ENCODE measurements at regions not wholly inside any gene's neighbourhood (a gene's known extent, or its start where the extent isn't known, plus 50 kb on each side); places are given as distances from the start of the nearest gene placed in this dataset.

DNA sequence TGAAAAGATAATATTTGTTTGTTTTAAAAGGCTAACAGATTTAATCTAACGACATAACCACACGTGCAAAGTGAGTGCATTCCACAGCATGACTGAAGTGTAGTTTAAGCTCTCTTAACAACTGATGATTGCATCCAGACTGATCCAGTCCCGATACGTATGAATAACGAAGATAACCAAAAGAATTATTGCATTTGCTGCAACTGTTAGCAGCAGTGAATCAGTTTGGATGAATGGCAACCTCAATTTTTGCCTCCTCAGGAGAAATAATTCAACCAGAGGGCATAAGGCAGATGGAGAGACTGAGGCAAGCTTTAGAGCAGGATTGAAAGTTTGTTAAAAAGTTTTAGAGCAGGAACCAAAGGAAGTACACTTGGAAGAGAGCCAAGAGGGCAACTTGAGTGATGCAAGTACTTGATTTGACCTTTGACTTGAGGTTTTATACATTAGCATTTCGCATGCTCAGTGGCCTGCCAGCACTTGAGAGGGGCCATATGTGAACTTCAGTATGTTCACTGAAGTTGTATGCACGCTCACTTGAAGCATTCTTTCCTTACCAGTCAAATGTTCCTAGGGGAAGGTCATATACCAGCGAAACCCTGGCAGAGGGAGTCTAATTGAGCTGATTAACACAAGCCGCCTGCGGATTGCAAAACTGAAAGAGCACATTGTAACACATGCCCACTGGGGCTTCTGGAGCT, 835.0 kb upstream of the PCDH20 start:
- TF ChIP-seq BACH2 (CRISPR knock-in tag; IDR thresholded peaks at IDR 0.05; ENCODE audit: borderline replicate concordance) (no peak), PPARA (CRISPR knock-in tag; IDR thresholded peaks at IDR 0.05; ENCODE audit: borderline replicate concordance) (no peak), ZNF565 (CRISPR knock-in tag; conservative IDR thresholded peaks at IDR 0.05; ENCODE audit: low read depth) (no peak), OSR1 (CRISPR knock-in tag; IDR thresholded peaks at IDR 0.05) (no peak), GLIS3 (CRISPR knock-in tag; IDR thresholded peaks at IDR 0.05) (0 out of 2 replicates have a peak, but pooled peaks have one; percentile 47), ZFP30 (CRISPR knock-in tag; IDR thresholded peaks at IDR 0.05) (no peak), ZNF8 (CRISPR knock-in tag; IDR thresholded peaks at IDR 0.05) (no peak), ARNTL (CRISPR knock-in tag; IDR thresholded peaks at IDR 0.05; ENCODE audit: borderline replicate concordance, low read depth) (no peak), TCF4 (CRISPR knock-in tag; IDR thresholded peaks at IDR 0.05; ENCODE audit: borderline replicate concordance) (peak; percentile 38; the same call in 1 of the 2 replicates), ESRRG (CRISPR knock-in tag; IDR thresholded peaks at IDR 0.05) (no peak), ISL1 (CRISPR knock-in tag; IDR thresholded peaks at IDR 0.05) (peak; percentile 93), RARB (CRISPR knock-in tag; IDR thresholded peaks at IDR 0.05) (no peak), TOX (CRISPR knock-in tag; IDR thresholded peaks at IDR 0.05; ENCODE audit: borderline replicate concordance) (no peak), ZC3H10 (CRISPR knock-in tag; IDR thresholded peaks at IDR 0.05) (no peak), ZNF70 (CRISPR knock-in tag; IDR thresholded peaks at IDR 0.05) (no peak), CSDC2 (CRISPR knock-in tag; IDR thresholded peaks at IDR 0.05) (no peak)
- TF ChIP-seq, protein P1, sequence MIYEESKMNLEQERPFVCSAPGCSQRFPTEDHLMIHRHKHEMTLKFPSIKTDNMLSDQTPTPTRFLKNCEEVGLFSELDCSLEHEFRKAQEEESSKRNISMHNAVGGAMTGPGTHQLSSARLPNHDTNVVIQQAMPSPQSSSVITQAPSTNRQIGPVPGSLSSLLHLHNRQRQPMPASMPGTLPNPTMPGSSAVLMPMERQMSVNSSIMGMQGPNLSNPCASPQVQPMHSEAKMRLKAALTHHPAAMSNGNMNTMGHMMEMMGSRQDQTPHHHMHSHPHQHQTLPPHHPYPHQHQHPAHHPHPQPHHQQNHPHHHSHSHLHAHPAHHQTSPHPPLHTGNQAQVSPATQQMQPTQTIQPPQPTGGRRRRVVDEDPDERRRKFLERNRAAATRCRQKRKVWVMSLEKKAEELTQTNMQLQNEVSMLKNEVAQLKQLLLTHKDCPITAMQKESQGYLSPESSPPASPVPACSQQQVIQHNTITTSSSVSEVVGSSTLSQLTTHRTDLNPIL (CRISPR knock-in tag; IDR thresholded peaks at IDR 0.05; ENCODE audit: low read depth) = no peak
- TF ChIP-seq, protein P2, sequence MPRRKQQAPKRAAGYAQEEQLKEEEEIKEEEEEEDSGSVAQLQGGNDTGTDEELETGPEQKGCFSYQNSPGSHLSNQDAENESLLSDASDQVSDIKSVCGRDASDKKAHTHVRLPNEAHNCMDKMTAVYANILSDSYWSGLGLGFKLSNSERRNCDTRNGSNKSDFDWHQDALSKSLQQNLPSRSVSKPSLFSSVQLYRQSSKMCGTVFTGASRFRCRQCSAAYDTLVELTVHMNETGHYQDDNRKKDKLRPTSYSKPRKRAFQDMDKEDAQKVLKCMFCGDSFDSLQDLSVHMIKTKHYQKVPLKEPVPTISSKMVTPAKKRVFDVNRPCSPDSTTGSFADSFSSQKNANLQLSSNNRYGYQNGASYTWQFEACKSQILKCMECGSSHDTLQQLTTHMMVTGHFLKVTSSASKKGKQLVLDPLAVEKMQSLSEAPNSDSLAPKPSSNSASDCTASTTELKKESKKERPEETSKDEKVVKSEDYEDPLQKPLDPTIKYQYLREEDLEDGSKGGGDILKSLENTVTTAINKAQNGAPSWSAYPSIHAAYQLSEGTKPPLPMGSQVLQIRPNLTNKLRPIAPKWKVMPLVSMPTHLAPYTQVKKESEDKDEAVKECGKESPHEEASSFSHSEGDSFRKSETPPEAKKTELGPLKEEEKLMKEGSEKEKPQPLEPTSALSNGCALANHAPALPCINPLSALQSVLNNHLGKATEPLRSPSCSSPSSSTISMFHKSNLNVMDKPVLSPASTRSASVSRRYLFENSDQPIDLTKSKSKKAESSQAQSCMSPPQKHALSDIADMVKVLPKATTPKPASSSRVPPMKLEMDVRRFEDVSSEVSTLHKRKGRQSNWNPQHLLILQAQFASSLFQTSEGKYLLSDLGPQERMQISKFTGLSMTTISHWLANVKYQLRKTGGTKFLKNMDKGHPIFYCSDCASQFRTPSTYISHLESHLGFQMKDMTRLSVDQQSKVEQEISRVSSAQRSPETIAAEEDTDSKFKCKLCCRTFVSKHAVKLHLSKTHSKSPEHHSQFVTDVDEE (CRISPR knock-in tag; IDR thresholded peaks at IDR 0.05) = 0 out of 2 replicates have a peak, but pooled peaks have one; percentile 30
- TF ChIP-seq, protein P3, sequence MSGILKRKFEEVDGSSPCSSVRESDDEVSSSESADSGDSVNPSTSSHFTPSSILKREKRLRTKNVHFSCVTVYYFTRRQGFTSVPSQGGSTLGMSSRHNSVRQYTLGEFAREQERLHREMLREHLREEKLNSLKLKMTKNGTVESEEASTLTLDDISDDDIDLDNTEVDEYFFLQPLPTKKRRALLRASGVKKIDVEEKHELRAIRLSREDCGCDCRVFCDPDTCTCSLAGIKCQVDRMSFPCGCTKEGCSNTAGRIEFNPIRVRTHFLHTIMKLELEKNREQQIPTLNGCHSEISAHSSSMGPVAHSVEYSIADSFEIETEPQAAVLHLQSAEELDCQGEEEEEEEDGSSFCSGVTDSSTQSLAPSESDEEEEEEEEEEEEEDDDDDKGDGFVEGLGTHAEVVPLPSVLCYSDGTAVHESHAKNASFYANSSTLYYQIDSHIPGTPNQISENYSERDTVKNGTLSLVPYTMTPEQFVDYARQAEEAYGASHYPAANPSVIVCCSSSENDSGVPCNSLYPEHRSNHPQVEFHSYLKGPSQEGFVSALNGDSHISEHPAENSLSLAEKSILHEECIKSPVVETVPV (CRISPR knock-in tag; IDR thresholded peaks at IDR 0.05) = no peak
- TF ChIP-seq, protein P4, sequence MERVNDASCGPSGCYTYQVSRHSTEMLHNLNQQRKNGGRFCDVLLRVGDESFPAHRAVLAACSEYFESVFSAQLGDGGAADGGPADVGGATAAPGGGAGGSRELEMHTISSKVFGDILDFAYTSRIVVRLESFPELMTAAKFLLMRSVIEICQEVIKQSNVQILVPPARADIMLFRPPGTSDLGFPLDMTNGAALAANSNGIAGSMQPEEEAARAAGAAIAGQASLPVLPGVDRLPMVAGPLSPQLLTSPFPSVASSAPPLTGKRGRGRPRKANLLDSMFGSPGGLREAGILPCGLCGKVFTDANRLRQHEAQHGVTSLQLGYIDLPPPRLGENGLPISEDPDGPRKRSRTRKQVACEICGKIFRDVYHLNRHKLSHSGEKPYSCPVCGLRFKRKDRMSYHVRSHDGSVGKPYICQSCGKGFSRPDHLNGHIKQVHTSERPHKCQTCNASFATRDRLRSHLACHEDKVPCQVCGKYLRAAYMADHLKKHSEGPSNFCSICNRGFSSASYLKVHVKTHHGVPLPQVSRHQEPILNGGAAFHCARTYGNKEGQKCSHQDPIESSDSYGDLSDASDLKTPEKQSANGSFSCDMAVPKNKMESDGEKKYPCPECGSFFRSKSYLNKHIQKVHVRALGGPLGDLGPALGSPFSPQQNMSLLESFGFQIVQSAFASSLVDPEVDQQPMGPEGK (CRISPR knock-in tag; IDR thresholded peaks at IDR 0.05; ENCODE audit: borderline replicate concordance) = no peak
- no peak for ATAC-seq

DNA sequence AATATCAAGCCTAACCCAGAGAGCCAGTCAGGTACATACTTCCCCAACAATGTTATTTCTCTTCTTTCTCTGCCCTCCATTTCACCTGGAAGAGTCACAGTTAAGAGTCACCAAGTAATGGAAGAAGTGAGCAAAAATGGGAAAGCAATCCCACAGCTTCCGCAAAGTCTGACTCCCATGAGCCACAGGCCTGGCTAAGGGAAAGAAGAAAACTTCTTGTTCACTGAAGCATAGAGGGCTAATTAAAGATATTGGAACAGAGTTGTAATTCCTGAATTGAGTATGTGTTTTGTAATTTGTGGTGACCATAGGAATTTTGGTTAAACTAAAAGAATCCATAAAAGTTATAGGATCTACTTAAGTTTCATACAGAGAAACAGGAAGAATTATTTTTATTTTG, 830.9 kb upstream of the PCDH20 start:
- no peak for ATAC-seq
- TF ChIP-seq RARB (CRISPR knock-in tag; IDR thresholded peaks at IDR 0.05) (no peak), ARNTL (CRISPR knock-in tag; IDR thresholded peaks at IDR 0.05; ENCODE audit: borderline replicate concordance, low read depth) (no peak), ZNF70 (CRISPR knock-in tag; IDR thresholded peaks at IDR 0.05) (no peak), BACH2 (CRISPR knock-in tag; IDR thresholded peaks at IDR 0.05; ENCODE audit: borderline replicate concordance) (no peak), TCF4 (CRISPR knock-in tag; IDR thresholded peaks at IDR 0.05; ENCODE audit: borderline replicate concordance) (no peak), SNAI2 (CRISPR knock-in tag; IDR thresholded peaks at IDR 0.05) (no peak), ZC3H10 (CRISPR knock-in tag; IDR thresholded peaks at IDR 0.05) (no peak), ZFP3 (CRISPR knock-in tag; IDR thresholded peaks at IDR 0.05) (no peak), PPARA (CRISPR knock-in tag; IDR thresholded peaks at IDR 0.05; ENCODE audit: borderline replicate concordance) (no peak), ISL1 (CRISPR knock-in tag; IDR thresholded peaks at IDR 0.05) (no peak), ESRRG (CRISPR knock-in tag; IDR thresholded peaks at IDR 0.05) (no peak), ZFP30 (CRISPR knock-in tag; IDR thresholded peaks at IDR 0.05) (no peak)
- TF ChIP-seq, protein P1 (CRISPR knock-in tag; IDR thresholded peaks at IDR 0.05; ENCODE audit: low read depth) = no peak
- TF ChIP-seq, protein P5, sequence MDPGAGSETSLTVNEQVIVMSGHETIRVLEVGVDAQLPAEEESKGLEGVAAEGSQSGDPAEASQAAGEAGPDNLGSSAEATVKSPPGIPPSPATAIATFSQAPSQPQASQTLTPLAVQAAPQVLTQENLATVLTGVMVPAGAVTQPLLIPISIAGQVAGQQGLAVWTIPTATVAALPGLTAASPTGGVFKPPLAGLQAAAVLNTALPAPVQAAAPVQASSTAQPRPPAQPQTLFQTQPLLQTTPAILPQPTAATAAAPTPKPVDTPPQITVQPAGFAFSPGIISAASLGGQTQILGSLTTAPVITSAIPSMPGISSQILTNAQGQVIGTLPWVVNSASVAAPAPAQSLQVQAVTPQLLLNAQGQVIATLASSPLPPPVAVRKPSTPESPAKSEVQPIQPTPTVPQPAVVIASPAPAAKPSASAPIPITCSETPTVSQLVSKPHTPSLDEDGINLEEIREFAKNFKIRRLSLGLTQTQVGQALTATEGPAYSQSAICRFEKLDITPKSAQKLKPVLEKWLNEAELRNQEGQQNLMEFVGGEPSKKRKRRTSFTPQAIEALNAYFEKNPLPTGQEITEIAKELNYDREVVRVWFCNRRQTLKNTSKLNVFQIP (CRISPR knock-in tag; IDR thresholded peaks at IDR 0.05; ENCODE audit: borderline replicate concordance, low read depth) = no peak
- TF ChIP-seq, protein P3 (CRISPR knock-in tag; IDR thresholded peaks at IDR 0.05) = no peak
- TF ChIP-seq, protein P2 (CRISPR knock-in tag; IDR thresholded peaks at IDR 0.05) = no peak
